HEK293 (cell line): ENCODE measurements at regions not wholly inside any gene's neighbourhood (a gene's known extent, or its start where the extent isn't known, plus 50 kb on each side); places are given as distances from the start of the nearest gene placed in this dataset.

ENCODE experiments used
- CTCF ChIA-PET: fragments of 350-600 bp; formaldehyde crosslinking; extraction: SDS; loops from one replicate; lab custom pipeline; 2021; ENCODE audit warnings: antibody characterized with exemption; lab: Yijun Ruan, JAX
- POLR2A ChIA-PET: fragments of 300-600 bp; formaldehyde crosslinking; extraction: SDS; loops from one replicate; lab custom pipeline; 2020; ENCODE audit warnings: antibody characterized with exemption, inconsistent platforms; lab: Yijun Ruan, JAX
- H3K27ac ChIP-seq: fragments of 200-500 bp; sonication (Bioruptor generic); 2 replicates; pipeline ENCODE4 v1.5.1; 2014; ENCODE audit warnings: low read depth, low read length, control low read depth, inconsistent platforms; ENCODE audit errors: extremely low read depth
- H3K36me3 ChIP-seq, 2 experiments: fragments of 200-500 bp in 1 of 2; sonication (Bioruptor generic) in 1 of 2; 1 replicate in 1 of 2; 2 replicates in 1 of 2; pipeline ENCODE4 v1.5.1; 2014 to 2017; ENCODE audit warnings: inconsistent platforms in 2 of 2, low read length in 2 of 2; ENCODE audit not compliant: control insufficient read depth in 2 of 2, insufficient read depth in 1 of 2
- H3K4me1 ChIP-seq: fragments of 200-500 bp; sonication (Bioruptor generic); 2 replicates; pipeline ENCODE4 v1.5.1; 2014; ENCODE audit warnings: mild to moderate bottlenecking, low read length, inconsistent platforms; ENCODE audit not compliant: control insufficient read depth, insufficient read depth
- H3K4me3 ChIP-seq: 2 replicates; pipeline ENCODE4 v1.5.1; 2011; ENCODE audit warnings: low read depth, mild to moderate bottlenecking, control low read depth, low read length, moderate library complexity
- H3K9me3 ChIP-seq: fragments of 200-500 bp; sonication (Bioruptor generic); 2 replicates; pipeline ENCODE4 v1.5.1; 2014; ENCODE audit warnings: low read depth, low read length, inconsistent platforms; ENCODE audit not compliant: control insufficient read depth, insufficient read depth
- ELK4 ChIP-seq: IDR thresholded peaks from 2 replicates; pipeline ENCODE4 v1.6.1; 2011; ENCODE audit warnings: mild to moderate bottlenecking, low read depth, low read length, borderline replicate concordance
- HOXC10 ChIP-seq: sonication (generic); formaldehyde crosslinking; IDR thresholded peaks from 2 replicates; pipeline ENCODE4 v1.8.1; 2023; ENCODE audit warnings: mild to moderate bottlenecking, missing genetic modification reagents
- KLF10 ChIP-seq: fragments of 450-650 bp; IDR thresholded peaks from 2 replicates; pipeline ENCODE4 v1.5.1; 2018; ENCODE audit warnings: missing biosample characterization, mild to moderate bottlenecking, missing genetic modification characterization
- MEIS1 ChIP-seq: sonication (generic); formaldehyde crosslinking; IDR thresholded peaks from 2 replicates; pipeline ENCODE4 v1.8.1; 2022; ENCODE audit warnings: missing genetic modification reagents, mild to moderate bottlenecking, borderline replicate concordance
- MYNN ChIP-seq: fragments of 450-650 bp; formaldehyde crosslinking; IDR thresholded peaks from 2 replicates; pipeline ENCODE4 v1.5.1; 2016; ENCODE audit warnings: missing biosample characterization, missing genetic modification characterization, borderline replicate concordance
- PRDM1 ChIP-seq: fragments of 450-650 bp; formaldehyde crosslinking; IDR thresholded peaks from 2 replicates; pipeline ENCODE4; 2016; ENCODE audit warnings: missing biosample characterization, missing genetic modification characterization
- WT1 ChIP-seq: fragments of 450-650 bp; formaldehyde crosslinking; IDR thresholded peaks from 2 replicates; pipeline ENCODE4 v1.5.1; 2016; ENCODE audit warnings: missing biosample characterization, missing genetic modification characterization
- YY1 ChIP-seq: fragments of 450-650 bp; formaldehyde crosslinking; IDR thresholded peaks from 2 replicates; pipeline ENCODE4 v1.5.1; 2018; ENCODE audit warnings: missing biosample characterization, missing genetic modification characterization
- YY2 ChIP-seq: fragments of 450-650 bp; formaldehyde crosslinking; IDR thresholded peaks from 2 replicates; pipeline ENCODE4 v1.5.1; 2016; ENCODE audit warnings: missing biosample characterization, missing genetic modification characterization
- ZBTB44 ChIP-seq: fragments of 450-650 bp; IDR thresholded peaks from 2 replicates; pipeline ENCODE4 v1.5.1; 2018; ENCODE audit warnings: missing biosample characterization, mild to moderate bottlenecking, missing genetic modification characterization
- ZBTB48 ChIP-seq: fragments of 450-650 bp; formaldehyde crosslinking; IDR thresholded peaks from 2 replicates; pipeline ENCODE4 v1.5.1; 2016; ENCODE audit warnings: missing biosample characterization, missing genetic modification characterization
- ZFP41 ChIP-seq: fragments of 450-650 bp; formaldehyde crosslinking; IDR thresholded peaks from 2 replicates; pipeline ENCODE4 v1.5.1; 2016; ENCODE audit warnings: missing biosample characterization, missing genetic modification characterization, borderline replicate concordance
- ZNF146 ChIP-seq: fragments of 450-650 bp; formaldehyde crosslinking; IDR thresholded peaks from 2 replicates; pipeline ENCODE4 v1.5.1; 2016; ENCODE audit warnings: missing biosample characterization, missing genetic modification characterization
- ZNF157 ChIP-seq: fragments of 450-650 bp; formaldehyde crosslinking; IDR thresholded peaks from 2 replicates; pipeline ENCODE4 v1.5.1; 2016; ENCODE audit warnings: missing biosample characterization, missing genetic modification characterization
- ZNF311 ChIP-seq: fragments of 450-650 bp; formaldehyde crosslinking; IDR thresholded peaks from 2 replicates; pipeline ENCODE4 v1.5.1; 2017; ENCODE audit warnings: missing biosample characterization, missing genetic modification characterization, borderline replicate concordance
- ZNF501 ChIP-seq: fragments of 450-650 bp; formaldehyde crosslinking; IDR thresholded peaks from 2 replicates; pipeline ENCODE4 v1.5.1; 2016; ENCODE audit warnings: missing biosample characterization, missing genetic modification characterization
- ZNF514 ChIP-seq: fragments of 450-650 bp; formaldehyde crosslinking; IDR thresholded peaks from 2 replicates; pipeline ENCODE4 v1.5.1; 2016; ENCODE audit warnings: missing biosample characterization, missing genetic modification characterization
- ZNF518A ChIP-seq: fragments of 450-650 bp; formaldehyde crosslinking; conservative IDR thresholded peaks from 2 replicates; pipeline ENCODE4 v1.5.1; 2016; ENCODE audit warnings: low read depth, missing biosample characterization, missing genetic modification characterization
- ZNF521 ChIP-seq: fragments of 450-650 bp; formaldehyde crosslinking; IDR thresholded peaks from 2 replicates; pipeline ENCODE4 v1.5.1; 2017; ENCODE audit warnings: missing biosample characterization, mild to moderate bottlenecking, missing genetic modification characterization
- ZNF560 ChIP-seq: fragments of 450-650 bp; formaldehyde crosslinking; IDR thresholded peaks from 2 replicates; pipeline ENCODE4 v1.5.1; 2017; ENCODE audit warnings: missing biosample characterization, missing genetic modification characterization, borderline replicate concordance
- ZNF585B ChIP-seq: fragments of 450-650 bp; formaldehyde crosslinking; IDR thresholded peaks from 2 replicates; pipeline ENCODE4 v1.5.1; 2016; ENCODE audit warnings: missing biosample characterization, missing genetic modification characterization
- ZNF701 ChIP-seq: fragments of 450-650 bp; formaldehyde crosslinking; IDR thresholded peaks from 2 replicates; pipeline ENCODE4 v1.5.1; 2016; ENCODE audit warnings: missing biosample characterization, missing genetic modification characterization
- ZNF707 ChIP-seq: fragments of 450-650 bp; formaldehyde crosslinking; IDR thresholded peaks from 2 replicates; pipeline ENCODE4 v1.5.1; 2016; ENCODE audit warnings: missing biosample characterization, missing genetic modification characterization
- ZNF76 ChIP-seq: fragments of 450-650 bp; formaldehyde crosslinking; IDR thresholded peaks from 2 replicates; pipeline ENCODE4; 2016; ENCODE audit warnings: low read depth, missing biosample characterization, missing genetic modification characterization, borderline replicate concordance
- ZNF791 ChIP-seq: fragments of 450-650 bp; formaldehyde crosslinking; IDR thresholded peaks from 2 replicates; pipeline ENCODE4 v1.5.1; 2016; ENCODE audit warnings: missing biosample characterization, missing genetic modification characterization
- ZNF843 ChIP-seq: fragments of 450-650 bp; formaldehyde crosslinking; IDR thresholded peaks from 2 replicates; pipeline ENCODE4 v1.5.1; 2016; ENCODE audit warnings: missing biosample characterization, missing genetic modification characterization
- TF ChIP-seq, protein P1 (sequence below): fragments of 450-650 bp; formaldehyde crosslinking; IDR thresholded peaks from 2 replicates; pipeline ENCODE4; 2016; ENCODE audit warnings: missing biosample characterization, missing genetic modification characterization
- TF ChIP-seq, protein P2 (sequence below): fragments of 450-650 bp; formaldehyde crosslinking; IDR thresholded peaks from 2 replicates; pipeline ENCODE4 v1.5.1; 2017; ENCODE audit warnings: missing biosample characterization, missing genetic modification characterization

DNA sequence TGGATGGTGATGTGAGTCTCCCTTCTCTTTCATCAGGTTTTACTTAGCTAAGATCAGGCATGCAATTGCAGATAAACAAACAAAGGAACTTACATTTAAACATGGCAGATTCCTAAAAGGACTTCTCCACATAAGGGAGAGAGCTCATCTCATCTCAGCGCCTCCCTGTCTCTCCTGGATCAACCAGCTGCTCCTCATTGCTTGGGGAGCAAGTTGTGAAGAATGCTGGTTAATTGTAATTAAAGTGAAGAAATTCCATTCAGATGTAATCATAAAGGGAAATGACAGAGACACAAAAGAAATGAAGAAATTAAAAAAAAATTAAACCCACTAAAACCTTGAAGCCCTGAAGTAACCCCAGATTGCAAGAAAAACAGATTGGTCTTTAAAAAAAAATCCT lies 104.4 kb upstream of the DIO2 start (continued):
- TF ChIP-seq ZNF501 (tag by site-specific recombination): no peak
- no peak for TF ChIP-seq HOXC10 (CRISPR knock-in tag)
- TF ChIP-seq ZNF707 (tag by site-specific recombination): no peak
- TF ChIP-seq ZNF585B (tag by site-specific recombination): no peak
- no peak for TF ChIP-seq ZNF514
- TF ChIP-seq, protein P1, sequence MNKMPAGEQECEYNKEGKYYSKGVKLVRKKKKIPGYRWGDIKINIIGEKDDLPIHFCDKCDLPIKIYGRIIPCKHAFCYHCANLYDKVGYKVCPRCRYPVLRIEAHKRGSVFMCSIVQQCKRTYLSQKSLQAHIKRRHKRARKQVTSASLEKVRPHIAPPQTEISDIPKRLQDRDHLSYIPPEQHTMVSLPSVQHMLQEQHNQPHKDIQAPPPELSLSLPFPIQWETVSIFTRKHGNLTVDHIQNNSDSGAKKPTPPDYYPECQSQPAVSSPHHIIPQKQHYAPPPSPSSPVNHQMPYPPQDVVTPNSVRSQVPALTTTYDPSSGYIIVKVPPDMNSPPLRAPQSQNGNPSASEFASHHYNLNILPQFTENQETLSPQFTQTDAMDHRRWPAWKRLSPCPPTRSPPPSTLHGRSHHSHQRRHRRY (tag by site-specific recombination): no peak
- no peak for TF ChIP-seq ZNF157 (tag by site-specific recombination)
- no peak for TF ChIP-seq ZNF560 (tag by site-specific recombination)
- TF ChIP-seq ZNF791 (tag by site-specific recombination): no peak
- TF ChIP-seq ZNF843 (tag by site-specific recombination): no peak
- no peak for TF ChIP-seq ZNF146
- no peak for TF ChIP-seq ZNF521 (tag by site-specific recombination)

DNA sequence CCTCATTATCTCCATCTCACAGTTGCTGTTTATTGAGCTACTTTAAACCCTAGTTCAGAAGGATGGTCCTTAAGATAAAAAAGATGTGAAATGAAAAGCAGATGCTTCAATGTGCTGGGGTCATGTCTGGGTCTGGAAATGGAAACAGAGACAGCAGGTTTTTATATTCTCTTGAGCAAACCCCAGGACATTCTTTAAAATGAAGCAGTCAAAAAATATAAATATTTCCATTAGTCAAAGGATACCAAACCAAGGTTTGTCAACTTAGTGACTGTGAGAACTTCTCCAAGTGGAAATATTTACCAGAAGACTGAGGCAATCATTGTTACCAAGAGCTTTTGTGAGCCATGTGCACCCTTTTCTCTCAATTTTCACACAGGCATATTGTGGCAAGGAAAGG lies 102.5 kb upstream of the DIO2 start:
- H3K36me3 ChIP-seq: no peaks in the 10 kb centered on the region
- no peaks in the 10 kb centered on the region for H3K9me3 ChIP-seq
- no peak overlapping the region for H3K27ac ChIP-seq
- ChIA-PET POLR2A (no interaction called here), CTCF (no interaction called here)
- no peaks in the 10 kb centered on the region for H3K4me1 ChIP-seq
- no peak overlapping the region for H3K4me3 ChIP-seq
- TF ChIP-seq YY1 (tag by site-specific recombination) (no peak), MEIS1 (CRISPR knock-in tag) (no peak), ZNF518A (tag by site-specific recombination) (no peak), KLF10 (tag by site-specific recombination) (no peak), ZNF311 (tag by site-specific recombination) (no peak), ZBTB48 (tag by site-specific recombination) (no peak), PRDM1 (tag by site-specific recombination) (no peak), ZNF701 (tag by site-specific recombination) (no peak), ZNF76 (tag by site-specific recombination) (no peak), WT1 (tag by site-specific recombination) (no peak), ELK4 (no peak), ZFP41 (tag by site-specific recombination) (no peak), MYNN (no peak), ZBTB44 (tag by site-specific recombination) (no peak), YY2 (tag by site-specific recombination) (no peak)
- TF ChIP-seq, protein P2, sequence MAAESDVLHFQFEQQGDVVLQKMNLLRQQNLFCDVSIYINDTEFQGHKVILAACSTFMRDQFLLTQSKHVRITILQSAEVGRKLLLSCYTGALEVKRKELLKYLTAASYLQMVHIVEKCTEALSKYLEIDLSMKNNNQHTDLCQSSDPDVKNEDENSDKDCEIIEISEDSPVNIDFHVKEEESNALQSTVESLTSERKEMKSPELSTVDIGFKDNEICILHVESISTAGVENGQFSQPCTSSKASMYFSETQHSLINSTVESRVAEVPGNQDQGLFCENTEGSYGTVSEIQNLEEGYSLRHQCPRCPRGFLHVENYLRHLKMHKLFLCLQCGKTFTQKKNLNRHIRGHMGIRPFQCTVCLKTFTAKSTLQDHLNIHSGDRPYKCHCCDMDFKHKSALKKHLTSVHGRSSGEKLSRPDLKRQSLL (tag by site-specific recombination): no peak
